GM18505 (cell line): ENCODE measurements at regions not wholly inside any gene's neighbourhood (a gene's known extent, or its start where the extent isn't known, plus 50 kb on each side); places are given as distances from the start of the nearest gene placed in this dataset.

Experiments
- ATAC-seq: cut with Tn5 transposase; IDR thresholded peaks from one replicate; pipeline ENCODE4 v1.9.1; 2021; ENCODE audit not compliant: unreplicated experiment
- POLR2A ChIP-seq: IDR thresholded peaks from 4 replicates; pipeline ENCODE4 v1.6.1; 2011; ENCODE audit warnings: borderline replicate concordance; ENCODE audit not compliant: insufficient read depth, insufficient read length; ENCODE audit errors: extremely low read depth

DNA sequence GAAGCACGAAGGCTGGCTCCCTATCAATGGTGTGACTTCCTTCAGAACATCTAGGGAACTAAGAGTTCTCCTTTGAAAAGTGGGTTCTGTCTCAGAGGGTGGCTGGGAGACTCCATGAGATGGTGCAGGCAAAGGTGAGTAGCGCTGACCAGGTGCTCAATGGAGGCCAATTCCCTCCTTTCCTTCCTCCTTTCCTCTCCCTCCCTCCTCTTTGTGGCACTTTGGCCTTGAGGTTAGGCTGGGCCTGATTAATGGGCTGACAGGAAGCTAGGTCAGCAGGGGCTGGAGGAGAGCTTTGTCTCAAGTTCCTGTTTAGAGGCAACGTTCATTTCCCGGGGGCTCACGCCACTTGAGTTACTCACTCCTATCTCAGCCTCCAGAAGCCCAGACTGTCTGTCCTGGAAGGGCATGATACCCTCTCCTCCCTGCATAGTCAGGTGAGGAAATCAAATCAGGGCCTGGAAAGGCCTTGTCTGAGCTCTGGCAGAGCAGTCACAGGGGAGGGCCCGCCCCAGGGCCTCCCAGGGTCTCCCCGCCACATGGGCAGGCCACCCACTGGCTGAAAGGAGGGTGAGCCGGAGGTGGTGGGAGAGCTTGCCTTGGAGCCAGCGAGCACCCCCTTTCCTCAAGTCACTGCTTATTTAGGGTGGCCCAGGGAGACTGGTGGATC, 58.4 kb upstream of the SSBP3 start:
- no peak for TF ChIP-seq POLR2A
- no peak for ATAC-seq

- no peak for TF ChIP-seq POLR2A
- no peak for ATAC-seq
Observed at GRCh38 chr1:54464031-54464476, 57.9 kb upstream of the SSBP3 start.

DNA sequence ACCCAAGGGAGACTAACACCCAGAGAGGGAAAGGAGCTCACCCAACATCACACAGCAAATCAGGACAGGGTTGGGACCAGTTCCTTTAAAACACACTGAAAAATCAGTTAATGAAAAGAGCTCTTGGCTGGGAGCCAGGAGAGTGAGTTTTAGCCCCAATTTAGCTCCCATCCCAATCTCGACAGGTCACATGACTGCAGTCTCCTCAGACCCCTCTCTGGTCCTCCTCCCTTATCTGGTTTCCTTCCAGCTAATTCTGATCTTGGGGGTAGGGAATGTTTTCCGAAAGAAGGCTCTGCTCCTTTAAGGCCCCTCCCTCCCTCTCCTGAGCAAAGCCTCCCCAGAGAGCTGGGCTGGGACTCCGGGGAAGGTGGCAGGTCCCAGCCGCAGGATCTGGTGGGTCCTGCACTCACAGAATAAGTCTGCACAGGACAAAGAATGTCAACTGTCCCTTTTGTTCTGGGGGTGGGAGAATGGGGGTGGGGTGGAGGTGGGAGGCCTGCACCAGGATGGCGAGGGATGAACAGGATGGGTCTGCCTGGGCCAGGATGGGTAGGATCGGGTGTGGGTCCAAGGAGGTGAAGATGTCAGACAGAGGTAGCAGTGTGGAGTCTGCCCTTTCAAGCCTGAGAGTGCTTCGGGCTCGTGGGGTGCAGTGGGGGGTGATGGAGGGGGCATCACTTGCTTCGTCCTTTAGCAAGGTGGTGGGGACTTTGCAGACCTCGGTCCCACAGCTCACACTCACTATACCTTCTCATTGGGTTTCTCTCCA, 57.3 kb upstream of the SSBP3 start:
- no peak for TF ChIP-seq POLR2A
- ATAC-seq, result no peak

DNA sequence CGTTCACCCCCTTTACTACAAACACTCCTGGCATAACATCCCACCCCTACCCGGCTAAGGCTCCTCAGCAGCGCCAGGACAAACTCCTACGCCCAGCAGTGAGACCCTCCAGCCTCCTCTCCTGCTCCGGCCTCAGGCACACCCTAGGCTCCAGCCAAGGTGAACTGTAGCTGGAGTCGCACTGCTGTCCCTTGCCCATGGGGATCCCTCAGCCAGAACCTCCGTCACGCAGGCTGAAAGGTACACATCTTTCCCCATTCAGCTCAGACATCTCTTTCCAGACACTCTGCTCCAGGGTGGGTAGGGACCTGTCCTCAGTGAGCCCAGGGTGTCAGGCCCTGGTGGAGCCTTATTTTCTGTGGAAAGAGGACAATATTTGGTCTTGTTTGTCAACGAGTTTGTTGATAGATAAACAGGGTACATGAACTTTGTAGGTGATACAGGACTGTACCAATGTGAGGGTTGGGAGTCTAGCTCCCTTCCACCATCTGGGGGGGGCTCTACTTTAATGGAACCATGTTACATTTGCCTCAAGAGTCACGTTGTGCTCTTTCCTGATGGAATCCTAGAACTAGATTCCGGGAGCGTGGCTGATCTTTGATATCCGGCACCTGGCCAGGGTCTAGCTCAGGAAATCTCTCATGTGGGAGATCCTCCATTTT, 56.5 kb upstream of the SSBP3 start:
- no peak for TF ChIP-seq POLR2A
- ATAC-seq, result no peak

DNA sequence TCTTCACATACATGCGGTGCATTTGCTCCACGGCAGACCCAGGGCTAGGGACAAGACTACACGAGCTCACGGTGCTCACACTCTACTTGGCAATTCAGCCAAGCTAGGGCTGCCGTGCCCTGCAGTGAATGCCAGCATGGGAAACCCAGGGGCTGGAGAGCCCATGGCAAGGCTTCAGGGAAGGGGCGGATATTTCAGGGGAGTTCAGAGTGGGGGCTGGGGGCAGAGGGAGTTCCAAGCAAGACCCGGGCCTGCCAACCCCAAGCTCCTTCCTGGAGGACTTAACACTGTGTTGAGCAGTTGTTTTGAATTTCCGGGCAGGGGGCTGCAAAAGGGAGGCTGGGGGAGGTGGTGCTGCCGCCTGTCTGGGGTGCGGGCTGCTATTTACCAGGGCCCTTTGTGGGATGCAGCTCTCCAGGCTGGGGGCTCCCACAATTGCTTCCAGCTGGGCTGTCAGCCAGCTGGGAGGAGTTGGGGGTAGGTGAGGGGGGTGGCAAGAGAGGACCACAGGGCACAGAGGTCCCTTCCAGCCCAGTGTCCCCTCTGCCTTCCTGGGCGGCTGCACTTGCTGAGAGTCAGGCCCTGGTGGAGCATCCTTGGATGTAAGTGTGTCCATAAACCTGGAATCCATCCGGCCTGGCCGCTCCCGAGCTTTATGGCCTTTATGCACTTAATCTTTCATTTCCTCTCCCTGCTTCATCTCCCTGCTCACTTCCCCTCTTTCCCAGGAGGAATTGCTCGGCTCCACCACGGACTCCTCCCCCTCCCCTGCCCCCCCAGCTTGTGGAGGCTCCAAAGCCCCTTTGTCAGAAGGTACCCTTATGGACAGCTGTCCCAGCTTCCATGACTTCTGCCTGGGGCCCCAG, 55.8 kb upstream of the SSBP3 start:
- no peak for ATAC-seq
- TF ChIP-seq POLR2A, result no peak

DNA sequence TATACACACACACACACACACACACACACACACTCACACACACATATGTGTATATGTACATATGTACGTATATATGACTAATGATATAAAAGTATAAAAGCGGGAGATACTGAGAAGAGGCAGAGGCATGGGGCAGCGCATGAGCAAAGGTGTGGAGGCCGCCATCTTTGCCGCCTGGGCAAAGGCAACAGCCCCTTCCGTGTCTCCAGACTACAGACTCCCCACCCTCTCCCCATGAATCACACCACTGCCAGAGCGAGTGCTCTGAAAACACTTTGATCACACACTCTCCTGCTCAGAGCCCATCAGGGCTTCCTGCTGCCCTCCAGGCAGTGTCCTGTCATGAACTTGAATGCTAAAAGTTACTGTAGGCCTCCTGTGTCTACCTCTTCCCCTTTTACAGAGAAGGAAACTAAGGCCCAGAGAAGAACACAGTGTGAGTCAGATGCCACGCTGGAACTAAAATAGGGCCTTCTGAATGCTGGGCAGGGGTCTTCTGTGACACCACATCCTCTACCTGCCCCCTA, 54.7 kb upstream of the SSBP3 start:
- no peak for TF ChIP-seq POLR2A
- ATAC-seq, result no peak

DNA sequence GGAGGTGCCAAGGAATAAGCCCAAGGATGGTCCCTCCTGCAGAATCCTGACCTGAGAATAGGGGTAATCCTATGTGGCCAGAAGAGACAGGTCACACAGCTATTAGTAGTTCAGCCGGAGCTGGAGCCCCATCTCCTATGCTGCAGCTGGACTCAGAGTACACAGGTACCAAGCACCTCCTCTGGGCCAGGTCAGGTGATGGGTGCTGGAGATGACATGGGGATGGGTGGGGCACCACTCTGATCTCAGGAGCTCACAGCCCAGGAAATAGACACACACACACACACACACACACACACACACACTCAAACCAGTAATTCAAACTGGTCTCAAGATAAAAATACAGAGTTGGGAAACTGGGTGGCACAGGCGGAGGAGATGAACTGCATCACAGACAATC, 54.2 kb upstream of the SSBP3 start:
- no peak for TF ChIP-seq POLR2A
- ATAC-seq, result no peak

DNA sequence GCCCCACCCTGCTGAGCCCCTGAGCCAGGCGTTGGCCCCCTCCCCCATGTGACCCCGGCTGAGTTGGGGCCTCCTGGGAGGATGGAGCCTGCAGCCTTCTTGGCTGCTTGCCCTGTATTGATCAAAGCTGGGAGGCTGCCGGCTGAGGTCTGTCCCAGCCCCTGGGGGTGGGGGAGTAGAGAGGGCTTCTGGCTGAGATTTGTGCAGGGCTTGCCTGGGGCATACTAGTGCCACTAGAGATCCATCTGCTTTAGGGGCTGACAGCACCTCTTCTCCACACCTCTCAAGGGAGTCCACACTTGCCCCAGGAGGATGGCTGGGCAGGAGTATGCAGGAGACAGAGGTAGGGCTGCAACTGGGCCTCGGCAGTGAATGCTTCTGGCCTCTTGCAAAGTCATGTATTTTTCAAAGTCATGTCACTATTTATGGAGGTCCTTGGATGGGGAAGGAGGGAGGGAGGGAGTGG, 53.6 kb upstream of the SSBP3 start:
- no peak for ATAC-seq
- TF ChIP-seq POLR2A, result no peak

DNA sequence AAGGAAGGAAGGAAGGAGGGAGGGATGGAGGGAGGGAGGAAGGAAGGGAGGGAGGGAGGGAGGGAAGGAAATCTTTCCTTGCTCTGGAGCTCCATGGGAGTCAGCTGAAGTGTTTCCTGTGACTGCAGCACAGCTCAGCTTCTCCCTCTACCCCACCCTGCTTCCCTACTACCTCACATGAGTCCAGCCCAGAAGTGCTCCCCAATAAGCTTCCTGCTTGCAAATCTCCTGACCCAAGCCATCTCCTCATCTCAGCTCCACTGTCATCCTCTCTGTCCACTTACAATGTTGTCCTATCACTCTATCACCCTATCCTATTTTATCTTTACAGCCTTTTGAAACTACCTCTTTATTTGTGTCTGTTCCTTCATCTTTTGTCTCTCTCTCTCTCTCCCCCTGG, 52.9 kb upstream of the SSBP3 start:
- no peak for ATAC-seq
- no peak for TF ChIP-seq POLR2A

DNA sequence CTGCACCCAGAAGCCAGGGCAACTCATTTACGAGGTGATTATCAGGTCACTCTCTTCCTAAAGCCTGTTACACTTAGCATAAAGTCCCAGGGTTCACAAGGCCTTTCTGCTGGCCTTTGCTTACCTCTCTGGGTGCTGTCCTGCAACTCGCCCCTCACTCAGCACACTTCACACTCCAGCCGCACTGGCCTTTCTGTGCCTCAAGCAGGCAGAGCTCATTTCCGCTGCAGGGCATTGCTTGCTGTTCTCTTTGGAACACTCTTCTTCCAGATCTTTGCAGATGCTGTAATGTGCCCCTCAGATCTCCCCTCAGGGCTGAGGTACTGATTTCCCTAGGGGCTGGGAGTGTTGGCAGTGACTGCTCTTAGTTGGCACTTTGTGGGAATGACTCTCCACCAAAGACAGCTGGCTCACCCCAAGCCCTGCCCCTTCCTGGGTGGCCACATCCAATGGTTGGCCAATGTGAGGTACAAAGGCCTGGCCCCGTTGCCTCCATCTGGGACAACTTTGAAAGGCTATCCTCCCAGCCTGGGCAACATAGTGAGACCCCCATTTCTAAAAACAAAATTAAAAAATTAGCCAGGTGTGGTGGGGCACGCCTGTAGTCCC, 50.8 kb upstream of the SSBP3 start:
- no peak for TF ChIP-seq POLR2A
- no peak for ATAC-seq

GRCh38 chr1:54456361-54456760, 50.2 kb upstream of the SSBP3 start:
- TF ChIP-seq POLR2A, result no peak
- no peak for ATAC-seq
